ENCODE measurements at regions not wholly inside any gene's neighbourhood (a gene's known extent, or its start where the extent isn't known, plus 50 kb on each side); places are given as distances from the start of the nearest gene placed in this dataset.

GRCh38 chr9:7909537-7909936, 110.0 kb upstream of the DMAC1 start:
- TF ChIP-seq YY1 (IDR thresholded peaks at IDR 0.05; ENCODE audit: insufficient read depth, insufficient read length) (no peak), ZNF274 (IDR thresholded peaks at IDR 0.05; ENCODE audit: low read depth, low read length) (no peak)
